Glomerular visceral epithelial cell (primary cell): ENCODE measurements at regions not wholly inside any gene's neighbourhood (a gene's known extent, or its start where the extent isn't known, plus 50 kb on each side); places are given as distances from the start of the nearest gene placed in this dataset.

ENCODE experiments used
- DNase-seq: peaks from one replicate; pipeline ENCODE4 v3.0.0-alpha.2; 2016; ENCODE audit errors: extremely low spot score

DNA sequence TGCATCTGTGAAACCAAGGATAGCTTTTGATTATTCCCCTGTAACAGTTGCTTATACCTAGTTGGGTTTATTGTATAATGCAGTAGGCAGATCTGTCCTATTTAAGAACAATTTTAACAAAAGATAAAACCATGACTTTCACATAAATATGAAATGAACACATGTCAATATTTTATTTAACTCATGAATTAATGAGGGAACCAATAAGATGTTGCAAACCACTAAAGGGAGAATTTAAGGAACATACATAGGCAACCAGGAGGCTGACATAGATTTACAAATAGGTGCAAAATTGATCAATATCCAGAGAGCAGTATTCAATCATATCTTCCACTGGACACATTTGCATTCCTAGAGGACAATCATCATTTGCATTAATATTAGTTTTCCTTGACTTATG lies 280.0 kb upstream of the BRINP1 start:
- DNase-seq, result no peak

DNA sequence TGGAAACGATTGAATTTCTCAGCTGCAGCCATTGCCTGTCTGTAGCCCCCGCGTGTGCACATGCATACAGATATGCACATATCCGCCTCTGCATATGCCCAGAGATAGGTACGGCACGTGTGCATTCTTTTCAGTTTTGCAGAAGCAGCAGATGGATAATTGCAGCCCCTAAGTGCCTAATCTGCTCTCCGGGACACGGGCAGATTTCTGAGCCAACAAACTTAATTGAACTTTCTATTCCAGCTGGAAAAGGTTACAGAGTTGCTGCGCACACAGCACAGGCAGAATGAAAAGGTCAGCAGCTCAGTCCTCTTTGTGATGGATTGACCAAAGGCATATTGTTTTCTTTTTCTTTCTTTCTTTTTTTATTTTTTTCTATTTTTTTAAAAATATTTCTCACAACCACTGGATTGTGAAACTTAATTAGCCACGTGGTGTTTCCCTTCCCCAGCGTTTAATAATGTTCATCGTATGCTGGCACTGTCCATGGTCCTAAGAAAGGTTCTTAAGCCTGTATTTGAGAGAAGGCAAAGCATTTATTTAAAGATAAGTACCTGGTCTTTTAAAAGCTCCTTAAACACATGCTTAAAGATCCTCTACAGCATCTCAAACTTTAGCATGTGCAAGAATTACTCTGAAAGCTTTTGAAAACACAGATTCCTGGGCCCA lies 270.2 kb upstream of the BRINP1 start:
- no peak for DNase-seq

GRCh38 chr9:119634006-119634405 lies 264.8 kb upstream of the BRINP1 start:
- no peak for DNase-seq

- DNase-seq, result no peak
Observed at GRCh38 chr9:119611565-119611964, 242.3 kb upstream of the BRINP1 start.

GRCh38 chr9:119609277-119609971 lies 240.2 kb upstream of the BRINP1 start:
- no peak for DNase-seq

DNA sequence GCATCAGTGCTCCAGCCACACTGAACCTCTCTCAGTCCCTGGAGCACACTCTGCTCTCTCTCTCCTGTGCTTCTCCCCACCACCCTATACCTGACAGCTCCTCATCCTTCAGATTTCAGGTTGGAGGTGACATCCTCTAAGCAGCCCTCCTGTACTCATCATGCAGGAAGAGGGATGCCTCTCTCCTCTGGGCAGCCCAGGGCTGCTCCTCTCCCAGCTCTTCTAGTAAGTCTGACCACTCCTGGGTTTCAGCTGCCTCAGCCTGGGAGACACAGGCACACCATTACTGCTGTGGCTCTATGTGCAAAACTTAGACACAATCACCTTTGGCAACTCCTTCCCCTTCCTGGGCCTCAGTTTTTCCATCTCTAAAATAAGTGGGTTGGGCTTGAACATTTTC lies 232.4 kb upstream of the BRINP1 start:
- no peak for DNase-seq

DNA sequence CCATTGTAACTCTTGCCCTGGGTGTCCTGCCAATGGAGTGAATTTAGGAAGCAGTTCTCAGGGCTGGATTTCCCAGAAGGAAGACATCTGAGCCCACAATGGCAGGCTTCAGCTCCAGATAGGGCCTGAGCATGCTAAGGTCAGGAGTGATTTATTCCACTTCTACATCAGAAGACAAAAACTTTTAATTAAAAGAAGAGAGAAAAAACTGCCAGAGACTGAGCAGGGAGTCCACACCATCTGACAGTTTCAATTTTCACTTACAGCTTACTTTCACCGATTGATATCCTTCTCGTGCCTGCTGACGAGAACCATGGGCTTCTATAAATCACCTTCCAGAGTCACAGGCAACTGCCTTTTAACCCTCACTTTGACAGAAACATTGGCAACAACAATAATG lies 228.3 kb upstream of the BRINP1 start:
- no peak for DNase-seq

- DNase-seq, result no peak
Observed at GRCh38 chr9:119596703-119597102, 227.5 kb upstream of the BRINP1 start.

DNA sequence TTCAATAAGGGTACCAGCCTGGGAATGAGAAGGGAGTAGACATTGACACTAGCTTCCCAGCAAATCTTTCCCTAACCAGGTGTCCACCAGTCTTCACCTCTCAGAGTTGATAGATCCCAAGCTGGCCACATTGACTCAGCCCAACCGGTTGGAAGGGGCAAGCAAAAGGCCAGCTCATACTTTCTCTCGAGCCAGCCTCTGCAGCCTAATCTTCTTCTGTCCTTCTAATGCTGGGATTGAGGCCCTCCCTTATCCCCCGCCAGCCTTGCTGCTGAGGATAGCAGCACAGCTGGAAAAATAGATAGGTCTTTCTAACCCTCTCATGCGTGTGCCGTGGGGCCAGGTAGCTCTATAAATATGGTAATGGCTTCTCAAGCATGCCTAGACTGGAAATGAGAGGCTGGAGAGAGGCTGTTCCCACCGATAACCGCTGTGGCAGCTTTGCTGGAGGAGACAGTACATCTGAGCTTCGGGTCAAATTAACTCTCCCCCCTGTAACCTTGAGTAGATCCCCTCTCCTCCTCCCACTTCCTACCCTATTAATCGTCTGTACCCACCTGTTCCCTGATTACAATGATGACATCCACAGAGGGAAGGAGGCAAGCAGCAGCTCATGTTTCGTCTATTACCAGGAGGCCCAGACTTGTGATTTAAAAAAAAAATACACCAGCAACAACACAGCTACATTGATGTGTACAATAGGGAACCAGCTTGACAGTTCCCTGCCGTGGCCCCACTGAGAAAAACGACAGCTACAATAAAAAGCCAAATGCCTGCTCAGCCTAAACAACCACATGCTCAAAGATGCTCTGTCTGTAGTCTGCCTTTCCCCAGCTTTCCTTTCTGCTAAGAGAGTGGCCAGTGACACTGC lies 219.9 kb upstream of the BRINP1 start:
- DNase-seq, result no peak

- no peak for DNase-seq
Observed at GRCh38 chr9:119577881-119578280, 208.6 kb upstream of the BRINP1 start.

GRCh38 chr9:119559986-119560385 lies 190.8 kb upstream of the BRINP1 start:
- DNase-seq, result no peak

- no peak for DNase-seq
Observed at GRCh38 chr9:119559056-119559455, 189.8 kb upstream of the BRINP1 start.

GRCh38 chr9:119556129-119556875 lies 187.1 kb upstream of the BRINP1 start:
- DNase-seq, result peak; percentile 26

DNA sequence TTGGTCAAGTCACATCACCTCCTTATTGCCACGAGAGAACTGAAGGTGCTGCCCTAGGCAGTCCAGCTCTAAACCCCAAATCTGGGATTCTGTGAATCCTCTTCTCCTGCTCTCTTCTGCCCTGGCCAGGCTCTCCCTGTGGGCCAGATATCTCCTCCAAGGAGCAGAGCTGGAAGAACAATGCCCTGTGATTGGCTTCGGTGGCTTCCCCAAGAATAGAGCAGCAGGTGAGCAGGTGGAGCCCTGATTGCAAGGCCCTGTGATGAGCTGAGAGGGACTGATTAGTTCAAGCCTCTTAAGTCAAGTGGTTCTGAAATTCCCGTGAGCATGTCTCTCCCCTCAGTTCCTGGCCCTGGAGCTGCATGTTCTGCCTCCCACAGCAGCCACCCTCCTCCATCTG lies 175.3 kb upstream of the BRINP1 start:
- no peak for DNase-seq

DNA sequence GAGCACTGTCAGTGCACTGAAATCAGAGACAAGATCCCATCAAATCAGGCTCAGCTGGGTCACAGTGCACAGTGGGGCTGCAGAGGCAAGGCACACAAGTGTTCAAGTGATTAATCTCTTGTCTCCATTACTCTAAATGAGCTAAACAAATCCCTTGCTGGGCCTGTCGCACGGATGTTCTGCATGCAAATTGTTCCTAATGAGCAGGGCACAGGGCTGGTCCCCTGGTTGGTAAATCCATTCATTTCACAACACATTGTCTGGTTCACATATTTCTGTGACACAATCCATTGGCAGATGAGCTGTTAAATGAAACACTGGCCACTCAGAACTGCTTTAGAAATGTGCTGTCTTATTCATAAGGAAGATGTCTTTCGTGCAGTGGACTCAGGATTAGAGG lies 167.9 kb upstream of the BRINP1 start:
- DNase-seq, result no peak

DNA sequence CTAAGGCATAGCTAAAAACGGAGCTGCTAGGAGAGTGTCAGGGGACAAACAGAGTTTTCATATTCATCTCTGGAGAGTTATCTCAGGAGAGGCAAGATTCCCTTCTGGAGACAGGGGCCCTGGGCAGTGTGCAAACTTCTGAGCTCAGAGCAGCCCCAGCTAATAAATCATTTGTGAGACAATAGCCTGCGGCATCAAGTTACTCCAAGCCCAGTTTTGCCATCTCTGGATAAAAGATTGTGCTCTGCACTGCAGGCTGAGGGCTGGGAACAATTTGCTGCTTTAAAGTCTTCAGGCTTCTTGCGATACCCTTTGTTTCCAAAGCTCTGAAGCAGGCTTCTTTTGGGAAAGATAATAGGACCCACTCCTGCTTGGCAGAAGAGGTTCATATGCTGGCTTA lies 164.3 kb upstream of the BRINP1 start:
- no peak for DNase-seq

DNA sequence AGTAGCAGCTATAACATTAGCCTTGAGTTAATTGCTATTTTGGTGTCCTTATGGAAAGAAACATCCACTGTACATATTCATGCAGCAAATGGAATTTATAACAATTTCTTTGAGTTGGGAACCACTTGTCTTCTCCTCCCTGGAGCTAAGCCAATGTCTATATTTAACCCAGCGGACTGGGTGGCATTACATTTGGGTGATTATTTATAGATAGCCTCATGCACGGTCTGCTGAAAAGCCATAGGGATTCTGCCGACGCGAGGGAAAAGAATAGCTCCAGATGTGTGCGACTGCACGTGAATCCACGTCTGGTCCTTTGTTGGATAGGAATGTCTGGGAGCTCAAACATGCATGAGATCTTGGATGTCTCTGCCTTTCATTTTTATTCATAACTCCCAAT lies 157.5 kb upstream of the BRINP1 start:
- DNase-seq, result no peak

GRCh38 chr9:119523508-119523907 lies 154.3 kb upstream of the BRINP1 start:
- DNase-seq, result no peak

DNA sequence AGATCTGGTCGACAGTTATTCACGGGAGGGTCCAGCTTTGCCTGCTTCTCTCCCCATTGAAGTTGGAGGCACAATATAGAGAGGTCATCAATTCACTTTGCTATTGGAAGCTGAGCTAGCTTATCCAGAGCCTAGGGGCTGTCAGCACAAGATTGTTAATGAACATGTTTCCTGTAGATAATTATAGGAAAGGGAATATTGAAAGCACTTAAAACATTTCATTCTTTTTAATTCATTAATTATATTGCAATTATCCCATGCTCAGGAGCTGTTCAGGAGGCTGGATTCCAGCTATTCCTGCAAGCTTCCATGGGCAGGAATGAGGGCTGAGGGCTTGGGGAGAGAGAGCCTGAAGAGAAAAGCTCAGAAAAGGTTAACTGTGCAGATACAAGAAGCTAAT lies 153.1 kb upstream of the BRINP1 start:
- DNase-seq, result no peak

- DNase-seq, result no peak
Observed at GRCh38 chr9:119509291-119509905, 140.2 kb upstream of the BRINP1 start.

GRCh38 chr9:119501374-119501773 lies 132.1 kb upstream of the BRINP1 start:
- no peak for DNase-seq
